Activated CD4-positive, alpha-beta T cell treated with anti-CD3 and anti-CD28 coated beads, Interleukin-2, amount 50 U/mL, for 4 hours (primary cell): ENCODE measurements at regions not wholly inside any gene's neighbourhood (a gene's known extent, or its start where the extent isn't known, plus 50 kb on each side); places are given as distances from the start of the nearest gene placed in this dataset.
A peak's percentile ranks its signal among the peaks of the same experiment; 100 is the strongest.

ENCODE experiments used
- DNase-seq, 2 experiments: peaks; one replicate each; pipeline ENCODE4 v3.0.0-alpha.2; 2020

GRCh38 chrX:42725196-42725595 lies 52.8 kb downstream of the PPP1R2C start:
- DNase-seq = no peak

- no peak for DNase-seq
Observed at GRCh38 chrX:42720209-42720608, 57.8 kb downstream of the PPP1R2C start.

- DNase-seq = no peak
Observed at GRCh38 chrX:42715701-42716262, 62.2 kb downstream of the PPP1R2C start.

GRCh38 chrX:42714981-42715700 lies 62.8 kb downstream of the PPP1R2C start:
- peak; percentile 22 to 25 for DNase-seq

- no peak for DNase-seq
Observed at GRCh38 chrX:42710452-42710851, 67.5 kb downstream of the PPP1R2C start.

- no peak for DNase-seq
Observed at GRCh38 chrX:42708222-42708621, 69.7 kb downstream of the PPP1R2C start.

GRCh38 chrX:42707742-42708141 lies 70.2 kb downstream of the PPP1R2C start:
- no peak for DNase-seq

- DNase-seq = no peak
Observed at GRCh38 chrX:42704454-42704853, 73.5 kb downstream of the PPP1R2C start.

- no peak for DNase-seq
Observed at GRCh38 chrX:42697544-42697943, 80.4 kb downstream of the PPP1R2C start.

- DNase-seq = no peak
Observed at GRCh38 chrX:42696536-42697124, 81.3 kb downstream of the PPP1R2C start.

GRCh38 chrX:42695800-42696358 lies 82.1 kb downstream of the PPP1R2C start:
- DNase-seq = no peak

- DNase-seq = no peak
Observed at GRCh38 chrX:42694260-42694815, 83.6 kb downstream of the PPP1R2C start.

- no peak for DNase-seq
Observed at GRCh38 chrX:42691196-42691595, 86.8 kb downstream of the PPP1R2C start.

- DNase-seq = no peak
Observed at GRCh38 chrX:42686706-42687105, 91.3 kb downstream of the PPP1R2C start.

GRCh38 chrX:42686296-42686695 lies 91.7 kb downstream of the PPP1R2C start:
- DNase-seq = no peak

GRCh38 chrX:42684065-42684464 lies 93.9 kb downstream of the PPP1R2C start:
- no peak for DNase-seq

GRCh38 chrX:42680666-42681065 lies 97.3 kb downstream of the PPP1R2C start:
- no peak for DNase-seq

GRCh38 chrX:42678133-42678532 lies 99.8 kb downstream of the PPP1R2C start:
- no peak for DNase-seq

GRCh38 chrX:42673301-42673810 lies 104.6 kb downstream of the PPP1R2C start:
- DNase-seq = no peak

- DNase-seq = no peak
Observed at GRCh38 chrX:42664680-42665079, 113.3 kb downstream of the PPP1R2C start.

- DNase-seq = no peak
Observed at GRCh38 chrX:42628471-42628870, 149.5 kb downstream of the PPP1R2C start.

- no peak for DNase-seq
Observed at GRCh38 chrX:42627891-42628290, 150.1 kb downstream of the PPP1R2C start.

- DNase-seq = no peak
Observed at GRCh38 chrX:42624524-42624923, 153.4 kb downstream of the PPP1R2C start.

GRCh38 chrX:42619068-42619467 lies 158.9 kb downstream of the PPP1R2C start:
- no peak for DNase-seq
